NCI-H1092 treated with DMSO at 0.1 percent for 48 hours (cell line): ENCODE measurements at regions not wholly inside any gene's neighbourhood (a gene's known extent, or its start where the extent isn't known, plus 50 kb on each side); places are given as distances from the start of the nearest gene placed in this dataset.
"Not testable (repeated sequence)": the region's sequence is repeated elsewhere in the genome, so short reads cannot be mapped to it uniquely, and the experiment has no call there.

Source experiments
- DNase-seq: peaks from one replicate; lab custom pipeline; 2025; lab: John Stamatoyannopoulos, UW

DNA sequence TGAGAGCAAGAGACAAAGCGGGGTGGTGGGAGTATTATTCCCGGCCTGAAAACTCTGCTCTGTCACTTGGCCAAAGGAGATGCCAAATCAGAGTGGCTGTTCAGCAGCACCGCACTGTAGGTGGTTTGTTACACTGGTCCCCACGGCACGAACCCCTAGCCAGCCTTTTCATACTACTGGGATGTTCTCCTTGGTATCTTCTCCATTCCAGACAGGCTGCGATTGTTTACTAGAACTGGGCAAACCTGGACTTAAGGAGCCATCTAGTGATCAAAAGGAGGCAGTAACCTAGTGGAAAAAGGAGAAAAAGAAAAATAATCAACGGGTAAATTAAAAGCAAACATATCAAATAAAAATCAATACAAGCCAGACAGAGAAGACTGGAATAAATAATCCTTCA lies 58.9 kb upstream of the TMTC2 start:
- DNase-seq = peak; percentile 41

DNA sequence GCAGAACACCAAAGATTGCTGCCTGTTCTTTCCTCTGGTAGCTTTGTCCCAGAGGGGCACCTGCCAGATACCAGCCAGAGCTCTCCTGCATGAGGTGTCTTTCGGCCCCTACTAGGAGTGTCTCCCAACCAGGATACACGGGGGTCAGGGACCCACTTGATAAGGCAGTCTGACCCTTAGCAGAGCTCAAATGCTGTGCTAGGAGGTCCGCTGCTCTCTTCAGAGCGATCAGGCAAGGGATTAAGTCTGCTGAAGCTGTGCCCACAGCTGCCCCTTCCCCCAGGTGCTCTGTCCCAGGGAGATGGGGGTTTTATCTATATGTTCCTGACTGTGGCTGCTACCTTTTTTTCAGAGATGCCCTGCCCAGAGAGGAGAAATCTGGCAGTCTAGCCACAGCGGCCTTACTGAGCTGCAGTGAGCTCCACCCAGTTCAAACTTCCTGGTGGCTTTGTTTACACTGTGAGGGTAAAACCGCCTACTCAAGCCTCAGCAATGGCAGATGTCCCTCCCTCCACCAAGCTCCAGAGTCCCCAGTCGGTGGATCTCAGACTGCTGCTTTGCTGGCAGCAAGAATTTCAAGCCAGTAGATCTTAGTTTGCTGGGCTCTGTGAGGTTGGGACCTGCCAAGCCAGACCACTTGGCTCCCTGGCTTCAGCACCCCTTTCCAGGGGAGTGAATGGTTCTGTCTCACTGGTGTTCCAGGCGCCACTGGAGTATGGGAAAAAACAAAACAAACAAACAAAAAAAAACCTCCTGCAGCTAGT lies 52.0 kb upstream of the TMTC2 start:
- not testable (repeated sequence) for DNase-seq

DNA sequence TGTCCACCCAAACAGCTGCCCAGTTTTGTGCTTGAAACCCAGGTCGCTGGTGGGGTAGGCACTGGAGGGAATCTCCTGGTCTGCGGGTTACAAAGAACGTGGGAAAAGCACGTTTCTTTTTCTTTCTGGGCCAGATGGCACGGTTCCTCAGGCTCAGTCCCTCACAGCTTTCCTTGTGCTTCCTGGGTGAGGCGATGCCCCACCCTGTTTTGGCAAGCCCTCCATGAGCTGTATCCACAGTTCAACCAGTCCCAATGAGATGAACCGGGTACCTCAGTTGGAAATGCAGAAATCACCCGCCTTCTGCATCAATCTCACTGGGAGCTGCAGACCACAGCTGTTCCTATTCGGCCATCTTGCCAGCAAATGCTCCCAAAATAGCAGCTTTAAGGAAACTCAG lies 51.4 kb upstream of the TMTC2 start:
- no peak for DNase-seq
